Left lung (tissue), 4 donors: ENCODE measurements at regions not wholly inside any gene's neighbourhood (a gene's known extent, or its start where the extent isn't known, plus 50 kb on each side); places are given as distances from the start of the nearest gene placed in this dataset.

Experiments
- ATAC-seq: fragments of 200-7000 bp; cut with Tn5 transposase; one replicate; pipeline ENCODE4 v1.9.1; 2020; ENCODE audit warnings: moderate library complexity
- DNase-seq, 4 donors: peaks; one replicate each; pipeline ENCODE4 v3.0.0-alpha.2; 2013 to 2020
- H3K27ac ChIP-seq, 2 donors: fragments of 200-600 bp; sonication (generic) in 1 of 2; one replicate each; pipeline versions ENCODE4 v1.5.0 to v1.8.0; 2020 to 2021
- H3K27me3 ChIP-seq, 2 donors: fragments of 200-600 bp; sonication (generic) in 1 of 2; one replicate each; pipeline versions ENCODE4 v1.5.0 to v1.8.0; 2020 to 2021
- H3K36me3 ChIP-seq, 2 donors: fragments of 200-600 bp; sonication (generic) in 1 of 2; one replicate each; pipeline versions ENCODE4 v1.5.0 to v1.8.0; 2020 to 2021
- H3K4me1 ChIP-seq, 2 donors: fragments of 200-600 bp; one replicate each; pipeline ENCODE4 v1.8.0; 2021
- H3K4me3 ChIP-seq, 2 donors: fragments of 200-600 bp; sonication (generic) in 1 of 2; one replicate each; pipeline versions ENCODE4 v1.5.0 to v1.8.0; 2020 to 2021; ENCODE audit warnings: mild to moderate bottlenecking in 1 of 2
- H3K9me3 ChIP-seq, 2 donors: fragments of 200-600 bp; sonication (generic) in 1 of 2; one replicate each; pipeline versions ENCODE4 v1.5.0 to v1.8.0; 2020 to 2021
- intact Hi-C, 2 donors: fragments of 100-400 bp; cut with DNase I; formaldehyde crosslinking; loops; one replicate each; pipeline versions ENCODE4 v1.11.2 to v1.14.2; 2022
- TF ChIP-seq, protein P1 (sequence below), 2 donors: fragments of 200-600 bp; sonication (generic) in 1 of 2; IDR thresholded peaks; one replicate each; pipeline versions ENCODE4 v1.5.0 to v1.8.0; 2021; ENCODE audit warnings: antibody characterized with exemption in 2 of 2
- donor health status: DM: no; HTN: yes; CAD: no.
- donor health status: DM: no; HTN: no; CAD: no.

DNA sequence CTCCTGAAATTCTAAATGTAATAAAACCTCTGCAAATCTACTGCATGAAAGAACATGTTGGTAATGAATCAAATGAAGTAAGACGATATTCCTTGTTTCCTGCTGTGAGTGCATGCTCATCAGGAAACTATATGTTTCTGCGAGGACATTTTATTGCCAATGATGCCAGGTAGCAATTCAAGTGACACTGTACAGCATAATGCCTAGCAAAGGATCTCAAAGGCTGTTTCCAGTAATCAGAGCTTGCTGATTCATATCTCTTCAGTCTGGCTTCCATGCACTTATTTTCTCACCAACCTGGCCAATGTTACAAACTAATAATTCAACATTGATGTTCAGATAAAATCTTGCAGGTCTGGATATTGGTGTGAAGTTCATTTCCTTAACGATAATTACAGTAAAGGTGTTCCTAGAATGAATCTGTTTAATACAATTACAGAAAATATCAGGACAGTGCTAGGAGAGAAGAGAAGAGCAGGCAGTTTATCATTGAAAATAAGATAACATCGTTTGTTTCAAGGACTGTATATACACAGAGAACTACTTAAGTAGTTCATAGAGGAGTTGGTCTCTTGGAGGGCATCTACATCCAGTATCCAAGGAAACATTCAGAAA is 568.5 kb upstream of the SOX11 start:
- no peaks in the 10 kb centered on the region for H3K27me3 ChIP-seq
- H3K27ac ChIP-seq, result no peak overlapping the region
- ATAC-seq, result no peak
- no peaks in the 10 kb centered on the region for H3K9me3 ChIP-seq
- TF ChIP-seq, protein P1, sequence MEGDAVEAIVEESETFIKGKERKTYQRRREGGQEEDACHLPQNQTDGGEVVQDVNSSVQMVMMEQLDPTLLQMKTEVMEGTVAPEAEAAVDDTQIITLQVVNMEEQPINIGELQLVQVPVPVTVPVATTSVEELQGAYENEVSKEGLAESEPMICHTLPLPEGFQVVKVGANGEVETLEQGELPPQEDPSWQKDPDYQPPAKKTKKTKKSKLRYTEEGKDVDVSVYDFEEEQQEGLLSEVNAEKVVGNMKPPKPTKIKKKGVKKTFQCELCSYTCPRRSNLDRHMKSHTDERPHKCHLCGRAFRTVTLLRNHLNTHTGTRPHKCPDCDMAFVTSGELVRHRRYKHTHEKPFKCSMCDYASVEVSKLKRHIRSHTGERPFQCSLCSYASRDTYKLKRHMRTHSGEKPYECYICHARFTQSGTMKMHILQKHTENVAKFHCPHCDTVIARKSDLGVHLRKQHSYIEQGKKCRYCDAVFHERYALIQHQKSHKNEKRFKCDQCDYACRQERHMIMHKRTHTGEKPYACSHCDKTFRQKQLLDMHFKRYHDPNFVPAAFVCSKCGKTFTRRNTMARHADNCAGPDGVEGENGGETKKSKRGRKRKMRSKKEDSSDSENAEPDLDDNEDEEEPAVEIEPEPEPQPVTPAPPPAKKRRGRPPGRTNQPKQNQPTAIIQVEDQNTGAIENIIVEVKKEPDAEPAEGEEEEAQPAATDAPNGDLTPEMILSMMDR (IDR thresholded peaks at IDR 0.05), result no peak
- no peak for DNase-seq
- no peaks in the 10 kb centered on the region for H3K36me3 ChIP-seq
- H3K4me3 ChIP-seq, result no peak overlapping the region
- H3K4me1 ChIP-seq, result no peaks in the 10 kb centered on the region
- intact Hi-C loops, result no loop called here

DNA sequence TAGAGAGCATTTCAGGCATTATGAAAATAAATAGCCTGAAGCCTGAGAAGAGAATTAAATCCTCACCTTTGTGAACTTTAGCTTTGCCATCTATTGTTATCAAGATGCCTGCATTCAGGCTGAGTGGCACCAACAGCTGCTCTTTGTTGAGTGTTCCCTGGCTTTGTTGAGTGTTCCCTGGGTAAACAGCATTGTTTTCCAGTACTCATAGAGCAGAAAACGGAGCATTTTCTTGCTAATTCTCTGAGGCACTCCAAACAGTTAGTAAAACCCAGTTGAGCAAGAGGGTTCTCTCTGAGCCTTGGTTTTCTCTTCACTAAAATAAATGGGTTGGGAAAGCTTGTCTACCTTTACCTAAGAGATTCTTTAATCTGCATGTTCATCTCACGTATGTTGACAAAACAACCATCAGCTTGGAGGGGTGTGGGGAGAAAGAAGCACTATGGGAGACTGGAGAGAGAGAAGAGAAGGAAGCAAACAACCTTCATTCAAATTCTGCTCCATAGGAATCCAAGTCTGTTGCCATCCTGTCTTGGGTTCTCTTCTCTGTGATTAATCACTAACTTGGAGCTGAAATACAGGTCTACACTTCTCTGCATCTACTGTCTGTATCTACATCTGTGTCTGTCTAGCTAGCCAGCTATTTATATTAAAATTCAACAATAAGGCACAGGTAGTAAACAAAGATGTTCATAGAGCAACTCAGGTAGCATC is 567.0 kb upstream of the SOX11 start:
- DNase-seq, result no peak
- Histone ChIP-seq H3K27me3 (no peaks in the 10 kb centered on the region), H3K9me3 (no peaks in the 10 kb centered on the region), H3K36me3 (no peaks in the 10 kb centered on the region), H3K4me3 (no peak overlapping the region), H3K27ac (no peak overlapping the region), H3K4me1 (no peaks in the 10 kb centered on the region)
- no peak for ATAC-seq
- TF ChIP-seq, protein P1 (IDR thresholded peaks at IDR 0.05), result no peak
- intact Hi-C loops, result no loop called here

DNA sequence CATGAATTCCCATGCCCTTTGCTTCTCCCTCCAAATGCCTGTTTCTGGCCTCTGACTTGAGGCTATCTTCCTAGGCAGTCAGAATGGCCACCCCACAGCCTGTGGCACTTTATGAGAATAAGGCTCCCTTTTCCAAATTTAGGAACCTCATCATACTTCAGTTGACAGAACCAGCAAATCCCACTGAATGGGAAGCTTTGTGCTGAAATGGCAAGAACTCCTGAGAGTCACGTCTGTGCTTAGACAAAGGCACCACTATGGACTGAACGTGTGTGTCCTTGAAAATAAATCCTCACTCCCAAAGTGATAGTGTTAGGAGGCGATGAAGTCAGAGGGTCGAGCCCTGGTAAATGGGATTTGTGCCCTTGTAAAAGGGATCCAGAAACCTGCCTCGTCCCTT is 559.9 kb upstream of the SOX11 start:
- Histone ChIP-seq H3K27ac (no peak overlapping the region), H3K27me3 (no peaks in the 10 kb centered on the region), H3K4me3 (no peak overlapping the region), H3K9me3 (no peaks in the 10 kb centered on the region), H3K4me1 (no peaks in the 10 kb centered on the region), H3K36me3 (no peaks in the 10 kb centered on the region)
- TF ChIP-seq, protein P1 (IDR thresholded peaks at IDR 0.05), result no peak
- DNase-seq (no peak), ATAC-seq (no peak)
- intact Hi-C loops, result no loop called here

DNA sequence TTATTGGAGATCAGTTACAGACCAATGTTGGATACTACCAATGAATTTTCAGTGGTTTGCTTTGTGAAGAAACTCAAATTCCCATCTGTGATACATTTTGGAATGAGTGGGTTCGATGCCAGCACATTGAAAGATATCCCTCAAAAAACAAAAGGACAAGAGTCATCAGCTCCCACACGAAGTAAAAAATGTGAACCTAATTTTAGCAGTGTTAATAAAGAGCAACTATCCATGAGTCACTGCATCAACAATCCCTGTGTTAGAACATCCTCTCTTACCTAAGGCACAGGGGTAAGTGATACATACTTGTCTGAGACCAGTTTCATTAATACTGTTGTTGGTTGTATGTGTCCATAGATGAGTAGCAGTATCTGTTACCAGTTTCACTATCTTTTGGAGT is 551.8 kb upstream of the SOX11 start:
- Histone ChIP-seq H3K27me3 (no peaks in the 10 kb centered on the region), H3K27ac (no peak overlapping the region), H3K4me3 (no peak overlapping the region), H3K9me3 (peaks cover 0 to 13% of the 10 kb centered on the region in 2 donors), H3K36me3 (no peaks in the 10 kb centered on the region), H3K4me1 (no peaks in the 10 kb centered on the region)
- DNase-seq (no peak), ATAC-seq (no peak)
- intact Hi-C loops, result no loop called here
- TF ChIP-seq, protein P1 (IDR thresholded peaks at IDR 0.05), result no peak

DNA sequence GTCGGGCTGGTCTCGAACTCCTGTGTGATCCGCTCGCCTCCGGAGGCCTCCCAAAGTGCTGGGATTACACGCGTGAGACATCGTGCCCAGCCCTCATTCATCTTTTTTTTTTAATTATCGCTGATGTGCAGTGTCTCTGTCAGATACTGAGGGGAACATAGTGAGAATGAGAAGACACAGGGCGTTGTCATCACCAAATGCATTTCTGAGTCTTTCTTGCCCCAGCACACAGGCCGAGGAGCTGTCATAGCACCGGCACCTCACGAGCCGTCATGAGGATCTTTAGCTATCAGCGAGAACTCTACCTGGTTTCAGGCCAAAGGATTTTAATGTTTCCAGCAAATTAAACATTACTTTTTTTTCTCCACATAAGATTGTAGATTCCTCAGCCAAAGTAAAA is 548.0 kb upstream of the SOX11 start:
- intact Hi-C loops, result no loop called here

More for the DNA sequence above, 548.0 kb upstream of the SOX11 start:
- Histone ChIP-seq H3K4me3 (no peak overlapping the region), H3K9me3 (peaks cover 0 to 16% of the 10 kb centered on the region in 2 donors), H3K36me3 (no peaks in the 10 kb centered on the region), H3K4me1 (no peaks in the 10 kb centered on the region), H3K27ac (no peak overlapping the region), H3K27me3 (no peaks in the 10 kb centered on the region)
- no peak for ATAC-seq
- DNase-seq, result no peak
- TF ChIP-seq, protein P1 (IDR thresholded peaks at IDR 0.05), result no peak
